HCT116 (cell line): ENCODE measurements at regions not wholly inside any gene's neighbourhood (a gene's known extent, or its start where the extent isn't known, plus 50 kb on each side); places are given as distances from the start of the nearest gene placed in this dataset.

Experiments
- ATAC-seq: fragments of 200-7000 bp; cut with Tn5 transposase; 2 replicates; pipeline ENCODE4 v1.9.1; 2020; ENCODE audit warnings: mild to moderate bottlenecking, moderate library complexity
- BruUV-seq: library from RNA; stranded (reverse); fragments of 400-500 nt; replicated peaks from 2 replicates; lab custom pipeline; 2021; lab: Mats Ljungman, UMichigan
- CTCF ChIA-PET: fragments of 300-600 bp; sonication (Branson Sonifier 250); formaldehyde crosslinking; loops from one replicate; lab custom pipeline; 2021; ENCODE audit warnings: antibody characterized with exemption; lab: Charles Lee
- POLR2A ChIA-PET: fragments of 300-600, 350-600 bp; sonication (Branson Sonifier 250); formaldehyde crosslinking; loops from one replicate; lab custom pipeline; 2021; ENCODE audit warnings: antibody characterized with exemption; lab: Charles Lee
- RAD21 ChIA-PET, 2 experiments: fragments of 300-600 bp; sonication (Branson Sonifier 250); formaldehyde crosslinking; loops; one replicate each; lab custom pipeline; 2023; ENCODE audit warnings: low total read pairs in 2 of 2; ENCODE audit not compliant: uncharacterized antibody in 2 of 2, unreplicated experiment in 2 of 2, low non-redundant PET in 1 of 2; lab: Charles Lee
- DNase-seq: peaks from one replicate; pipeline ENCODE4 v3.0.0-alpha.2; 2010; ENCODE audit warnings: low read depth, low spot score
- H2AFZ ChIP-seq: fragments of 200-600 bp; shearing (Covaris generic), sonication (generic); 2 replicates; pipeline ENCODE4 v1.6.1; 2017; ENCODE audit warnings: low read depth, mixed run types, mixed read lengths, antibody characterized with exemption, low read length; ENCODE audit not compliant: poor library complexity, severe bottlenecking
- H3K27ac ChIP-seq: 2 replicates; pipeline ENCODE4 v1.5.1; 2012; ENCODE audit warnings: low read depth, low read length
- H3K27me3 ChIP-seq: fragments of 200-600 bp; sonication (generic); 2 replicates; pipeline ENCODE4 v1.6.1; 2016; ENCODE audit warnings: mixed run types, low read length, mixed read lengths; ENCODE audit not compliant: insufficient read depth
- H3K36me3 ChIP-seq, 2 experiments: fragments of 200-500 bp in 1 of 2; fragments of 200-600 bp in 1 of 2; sonication (Bioruptor generic) in 1 of 2; sonication (generic) in 1 of 2; 2 replicates each; pipeline versions ENCODE4 v1.5.1 to v1.6.1; 2014 to 2016; ENCODE audit warnings: low read length in 2 of 2, inconsistent platforms in 1 of 2, mixed read lengths in 1 of 2, mixed run types in 1 of 2; ENCODE audit not compliant: insufficient read depth in 2 of 2, control insufficient read depth in 1 of 2
- H3K4me1 ChIP-seq, 2 experiments: fragments of 200-600 bp in 1 of 2; sonication (generic) in 1 of 2; 2 replicates each; pipeline versions ENCODE4 v1.5.1 to v1.6.1; 2012 to 2017; ENCODE audit warnings: low read length in 2 of 2, inconsistent platforms in 1 of 2, mild to moderate bottlenecking in 1 of 2, mixed read lengths in 1 of 2, mixed run types in 1 of 2, moderate library complexity in 1 of 2; ENCODE audit not compliant: insufficient read depth in 2 of 2, control insufficient read depth in 1 of 2
- H3K4me2 ChIP-seq: fragments of 200-600 bp; sonication (generic); 2 replicates; pipeline ENCODE4 v1.6.1; 2017; ENCODE audit warnings: mixed run types, low read length, mixed read lengths
- H3K4me3 ChIP-seq, 2 experiments: fragments of 200-600 bp in 1 of 2; sonication (generic) in 1 of 2; replicated peaks in 1 of 2; 2 replicates each; pipeline ENCODE4 v1.5.1; 2011 to 2016; ENCODE audit warnings: low read length in 2 of 2, control low read depth in 1 of 2, low read depth in 1 of 2, mild to moderate bottlenecking in 1 of 2, mixed read lengths in 1 of 2, mixed run types in 1 of 2
- H3K79me2 ChIP-seq: fragments of 200-600 bp; sonication (generic); 2 replicates; pipeline ENCODE4 v1.6.1; 2017; ENCODE audit warnings: mild to moderate bottlenecking, mixed run types, low read length, moderate library complexity, mixed read lengths; ENCODE audit not compliant: insufficient read depth
- H3K9ac ChIP-seq: fragments of 200-600 bp; sonication (generic); 2 replicates; pipeline ENCODE4 v1.6.1; 2016; ENCODE audit warnings: low read length, mixed read lengths
- H3K9me2 ChIP-seq: fragments of 200-600 bp; sonication (generic), shearing (Covaris generic); 2 replicates; pipeline ENCODE4 v1.6.1; 2017; ENCODE audit warnings: mixed run types, mild to moderate bottlenecking, moderate library complexity; ENCODE audit not compliant: insufficient read depth
- H3K9me3 ChIP-seq, 2 experiments: fragments of 200-500 bp in 1 of 2; fragments of 200-600 bp in 1 of 2; sonication (Bioruptor generic) in 1 of 2; sonication (generic) in 1 of 2; 2 replicates each; pipeline ENCODE4 v1.6.1; 2014 to 2017; ENCODE audit warnings: low read length in 2 of 2, mixed read lengths in 2 of 2, inconsistent platforms in 1 of 2, low read depth in 1 of 2, mild to moderate bottlenecking in 1 of 2, mixed run types in 1 of 2, moderate library complexity in 1 of 2; ENCODE audit not compliant: control insufficient read depth in 1 of 2, insufficient read depth in 1 of 2
- H4K20me1 ChIP-seq: fragments of 200-600 bp; sonication (generic), shearing (Covaris generic); 2 replicates; pipeline ENCODE4 v1.6.1; 2017; ENCODE audit warnings: mixed run types, mild to moderate bottlenecking, moderate library complexity; ENCODE audit not compliant: insufficient read depth
- CEBPB ChIP-seq: IDR thresholded peaks from 2 replicates; pipeline ENCODE4 v1.6.1; 2012; ENCODE audit warnings: low read depth
- EGR1 ChIP-seq: IDR thresholded peaks from 2 replicates; pipeline ENCODE4 v1.6.1; 2012; ENCODE audit warnings: low read depth
- ELF1 ChIP-seq: IDR thresholded peaks from 2 replicates; pipeline ENCODE4 v1.6.1; 2012; ENCODE audit warnings: low read depth, borderline replicate concordance
- EZH2 ChIP-seq: fragments of 200-600 bp; sonication (generic); IDR thresholded peaks from 2 replicates; pipeline ENCODE4 v1.6.1; 2017; ENCODE audit warnings: antibody characterized with exemption, mixed run types
- MAX ChIP-seq: IDR thresholded peaks from 2 replicates; pipeline ENCODE4 v1.6.1; 2012
- SRF ChIP-seq: IDR thresholded peaks from 2 replicates; pipeline ENCODE4 v1.6.1; 2012; ENCODE audit warnings: low read depth
- TCF7L2 ChIP-seq: IDR thresholded peaks from 2 replicates; pipeline ENCODE4 v1.7.0; 2011; ENCODE audit warnings: borderline replicate concordance, inconsistent platforms; ENCODE audit not compliant: insufficient read depth, insufficient read length; ENCODE audit errors: extremely low read depth
- intact Hi-C: fragments of 100-400 bp; cut with micrococcal nuclease; formaldehyde crosslinking; loops from 2 replicates; pipeline ENCODE4 v1.10.0; 2022
- TF ChIP-seq, protein P1 (sequence below), 3 experiments: fragments of 200-600 bp in 1 of 3; sonication (generic) in 1 of 3; IDR thresholded peaks in 2 of 3; conservative IDR thresholded peaks in 1 of 3; 2 replicates each; pipeline ENCODE4 v1.5.1; 2012 to 2017; ENCODE audit warnings: low read depth in 2 of 3, low read length in 2 of 3, antibody characterized with exemption in 1 of 3, borderline replicate concordance in 1 of 3, control low read depth in 1 of 3, mild to moderate bottlenecking in 1 of 3, mixed read lengths in 1 of 3, mixed run types in 1 of 3, moderate library complexity in 1 of 3; ENCODE audit not compliant: insufficient read depth in 1 of 3
- TF ChIP-seq, protein P2 (sequence below): IDR thresholded peaks from 2 replicates; pipeline ENCODE4 v1.6.1; 2012

DNA sequence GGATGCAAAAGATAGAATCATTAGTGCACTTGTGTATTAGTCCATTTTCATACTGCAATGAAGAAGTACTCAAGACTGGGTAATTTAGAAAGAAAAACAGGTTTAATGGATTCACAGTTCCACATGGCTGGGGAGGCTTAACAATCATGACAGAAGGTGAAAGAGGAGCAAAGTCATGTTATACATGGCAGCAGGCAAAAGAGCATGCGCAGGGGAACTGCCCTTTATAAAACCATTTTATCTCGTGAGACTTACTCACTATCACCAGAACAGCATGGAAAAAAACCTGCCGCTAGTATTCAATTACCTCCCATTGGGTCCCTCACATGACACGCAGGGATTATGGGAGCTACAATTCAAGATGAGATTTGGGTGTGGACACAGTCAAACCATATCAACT is 129.4 kb downstream of the SCG2 start:
- BruUV-seq = no TSS peak
- POLR2A ChIA-PET = no interaction called here
- Histone ChIP-seq H3K9ac (no peak overlapping the region), H3K9me3 (no peaks in the 10 kb centered on the region; a peak in 1 of 4 replicates), H3K9me2 (no peaks in the 10 kb centered on the region), H3K4me2 (no peak overlapping the region), H3K4me1 (peaks cover 3 to 14% of the 10 kb centered on the region in 2 experiments; a peak in 2 of 4 replicates), H3K79me2 (no peaks in the 10 kb centered on the region), H4K20me1 (no peaks in the 10 kb centered on the region), H3K4me3 (no peak overlapping the region), H3K27me3 (no peaks in the 10 kb centered on the region), H3K36me3 (no peaks in the 10 kb centered on the region), H3K27ac (no peak overlapping the region), H2AFZ (no peak overlapping the region)
- DNase-seq (no peak), ATAC-seq (no peak)
- RAD21 ChIA-PET = no interaction called here
- CTCF ChIA-PET = no interaction called here
- intact Hi-C loops = no loop called here
- TF ChIP-seq EGR1 (no peak), CEBPB (no peak), EZH2 (no peak), SRF (no peak), MAX (no peak), TCF7L2 (no peak), ELF1 (no peak)
- TF ChIP-seq, protein P1, sequence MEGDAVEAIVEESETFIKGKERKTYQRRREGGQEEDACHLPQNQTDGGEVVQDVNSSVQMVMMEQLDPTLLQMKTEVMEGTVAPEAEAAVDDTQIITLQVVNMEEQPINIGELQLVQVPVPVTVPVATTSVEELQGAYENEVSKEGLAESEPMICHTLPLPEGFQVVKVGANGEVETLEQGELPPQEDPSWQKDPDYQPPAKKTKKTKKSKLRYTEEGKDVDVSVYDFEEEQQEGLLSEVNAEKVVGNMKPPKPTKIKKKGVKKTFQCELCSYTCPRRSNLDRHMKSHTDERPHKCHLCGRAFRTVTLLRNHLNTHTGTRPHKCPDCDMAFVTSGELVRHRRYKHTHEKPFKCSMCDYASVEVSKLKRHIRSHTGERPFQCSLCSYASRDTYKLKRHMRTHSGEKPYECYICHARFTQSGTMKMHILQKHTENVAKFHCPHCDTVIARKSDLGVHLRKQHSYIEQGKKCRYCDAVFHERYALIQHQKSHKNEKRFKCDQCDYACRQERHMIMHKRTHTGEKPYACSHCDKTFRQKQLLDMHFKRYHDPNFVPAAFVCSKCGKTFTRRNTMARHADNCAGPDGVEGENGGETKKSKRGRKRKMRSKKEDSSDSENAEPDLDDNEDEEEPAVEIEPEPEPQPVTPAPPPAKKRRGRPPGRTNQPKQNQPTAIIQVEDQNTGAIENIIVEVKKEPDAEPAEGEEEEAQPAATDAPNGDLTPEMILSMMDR (IDR thresholded peaks at IDR 0.05 in 2 of 3, conservative IDR thresholded peaks at IDR 0.05 in 1 of 3; ENCODE audit: borderline replicate concordance in 1 of 3, insufficient read depth in 1 of 3, low read depth in 2 of 3, low read length in 2 of 3) = no peak
- TF ChIP-seq, protein P2, sequence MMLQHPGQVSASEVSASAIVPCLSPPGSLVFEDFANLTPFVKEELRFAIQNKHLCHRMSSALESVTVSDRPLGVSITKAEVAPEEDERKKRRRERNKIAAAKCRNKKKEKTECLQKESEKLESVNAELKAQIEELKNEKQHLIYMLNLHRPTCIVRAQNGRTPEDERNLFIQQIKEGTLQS = no peak
